BJ (cell line): ENCODE measurements at regions not wholly inside any gene's neighbourhood (a gene's known extent, or its start where the extent isn't known, plus 50 kb on each side); places are given as distances from the start of the nearest gene placed in this dataset.

Source experiments
- CTCF ChIA-PET: fragments of 350-600 bp; formaldehyde crosslinking; extraction: SDS; loops from one replicate; lab custom pipeline; 2021; ENCODE audit warnings: antibody characterized with exemption, inconsistent platforms; lab: Yijun Ruan, JAX
- POLR2A ChIA-PET: fragments of 300-600 bp; sonication (Branson Sonifier 250); formaldehyde crosslinking; extraction: SDS; loops from one replicate; lab custom pipeline; 2021; ENCODE audit warnings: antibody characterized with exemption; lab: Charles Lee
- DNase-seq: peaks from one replicate; pipeline ENCODE4 v3.0.0-alpha.2; 2011; ENCODE audit warnings: low read depth
- H3K27me3 ChIP-seq: 2 replicates; pipeline ENCODE4 v1.6.0; 2011; ENCODE audit warnings: low read length; ENCODE audit not compliant: control insufficient read depth, insufficient read depth
- H3K36me3 ChIP-seq: 2 replicates; pipeline ENCODE4 v1.5.1; 2011; ENCODE audit warnings: low read length; ENCODE audit not compliant: control insufficient read depth, insufficient read depth
- H3K4me3 ChIP-seq: 2 replicates; pipeline ENCODE4 v1.5.1; 2011; ENCODE audit warnings: low read depth, mild to moderate bottlenecking, control low read depth, low read length
- CTCF ChIP-seq: IDR thresholded peaks from 2 replicates; pipeline ENCODE4 v1.5.1; 2011; ENCODE audit warnings: low read depth, mild to moderate bottlenecking, control low read depth, inconsistent platforms, low read length, moderate library complexity; ENCODE audit not compliant: insufficient read depth

- H3K36me3 ChIP-seq: no peaks in the 10 kb centered on the region
- no peaks in the 10 kb centered on the region for H3K27me3 ChIP-seq
- POLR2A ChIA-PET: no interaction called here
- no peak overlapping the region for H3K4me3 ChIP-seq
- CTCF ChIA-PET: no interaction called here
- no peak for DNase-seq
- TF ChIP-seq CTCF: no peak
Measured at GRCh38 chr12:88251798-88252197, 109.7 kb downstream of the TMTC3 start.

- ChIA-PET CTCF (interaction anchor here (0.6 to 1.6 kb wide), 2 partner anchors 140 to 167 kb away, joined by 3 to 4 read pairs; no protein-coding TSS in a partner anchor), POLR2A (no interaction called here)
- no peak for TF ChIP-seq CTCF
- no peak overlapping the region for H3K4me3 ChIP-seq
- H3K27me3 ChIP-seq: no peaks in the 10 kb centered on the region
- H3K36me3 ChIP-seq: no peaks in the 10 kb centered on the region
- DNase-seq: no peak
Measured at GRCh38 chr12:88253371-88253978, 111.4 kb downstream of the TMTC3 start.

- Histone ChIP-seq H3K27me3 (no peaks in the 10 kb centered on the region), H3K36me3 (no peaks in the 10 kb centered on the region), H3K4me3 (no peak overlapping the region)
- no peak for DNase-seq
- CTCF ChIA-PET: no interaction called here
- no peak for TF ChIP-seq CTCF
- POLR2A ChIA-PET: no interaction called here
Measured at GRCh38 chr12:88255224-88255623, 113.1 kb downstream of the TMTC3 start.

GRCh38 chr12:88255847-88256246, 113.7 kb downstream of the TMTC3 start:
- TF ChIP-seq CTCF: no peak
- ChIA-PET POLR2A (no interaction called here), CTCF (no interaction called here)
- DNase-seq: no peak
- Histone ChIP-seq H3K27me3 (no peaks in the 10 kb centered on the region), H3K4me3 (no peak overlapping the region), H3K36me3 (no peaks in the 10 kb centered on the region)

GRCh38 chr12:88258396-88258795, 116.3 kb downstream of the TMTC3 start:
- CTCF ChIA-PET: interaction anchor here (0.7 kb wide), 1 partner anchor 30 kb away, joined by 3 read pairs; no protein-coding TSS in a partner anchor
- H3K27me3 ChIP-seq: no peaks in the 10 kb centered on the region

More at GRCh38 chr12:88258396-88258795, 116.3 kb downstream of the TMTC3 start:
- DNase-seq: peak; percentile 85
- POLR2A ChIA-PET: no interaction called here
- no peak for TF ChIP-seq CTCF
- Histone ChIP-seq H3K4me3 (no peak overlapping the region), H3K36me3 (no peaks in the 10 kb centered on the region)
